ENCODE measurements at regions not wholly inside any gene's neighbourhood (a gene's known extent, or its start where the extent isn't known, plus 50 kb on each side); places are given as distances from the start of the nearest gene placed in this dataset.

GRCh38 chr2:136225950-136226835, 108.2 kb upstream of the CXCR4 start:
- Histone ChIP-seq H3K27ac (ENCODE audit: control insufficient read depth, insufficient read depth) (no peak overlapping the region), H3K4me3 (no peak overlapping the region), H3K27me3 (replicated peaks in 1 of 2; ENCODE audit: control insufficient read depth in 2 of 2, insufficient read depth in 2 of 2, low read length in 1 of 2) (no peaks in the 10 kb centered on the region), H4K20me1 (ENCODE audit: control insufficient read depth, insufficient read depth) (no peaks in the 10 kb centered on the region), H3K79me2 (ENCODE audit: control insufficient read depth, insufficient read depth, low read length) (no peaks in the 10 kb centered on the region), H2AFZ (ENCODE audit: control insufficient read depth, low read depth, low read length) (no peak overlapping the region), H3K4me2 (ENCODE audit: control insufficient read depth, insufficient read depth) (no peak overlapping the region), H3K9me3 (replicated peaks; ENCODE audit: control insufficient read depth, insufficient read depth, low read length) (no peaks in the 10 kb centered on the region), H3K9ac (ENCODE audit: control insufficient read depth, insufficient read depth, low read length) (no peak overlapping the region), H3K4me1 (ENCODE audit: control insufficient read depth, insufficient read depth, low read length) (no peaks in the 10 kb centered on the region; the same call in 1 of the 2 replicates), H3K36me3 (ENCODE audit: control insufficient read depth in 2 of 2, insufficient read depth in 2 of 2, low read length in 1 of 2) (no peaks in the 10 kb centered on the region)
- DNase-seq (ENCODE audit: low read depth, low spot score) (no peak), ATAC-seq (peak; percentile 93), FAIRE-seq (no peak)
- 2% methylated on average over 7 of the region's 7 CpGs for WGBS (ENCODE audit: insufficient coverage, insufficient replicate concordance, low lambda C conversion rate, missing lambda C conversion rate)
- BruUV-seq (replicated peaks) = no TSS peak
- RAD21 ChIA-PET (ENCODE audit: unreplicated experiment) = interaction anchor here (0.6 to 3.5 kb wide), 24 partner anchors 9 to 247 kb away, joined by 3 to 37 read pairs (median 4); no protein-coding TSS in a partner anchor
- intact Hi-C loops (cut with micrococcal nuclease; ENCODE audit: unreplicated experiment) (no loop called here), in situ Hi-C loops (cut with MboI) (no loop called here)
- CTCF ChIA-PET = interaction anchor here (0.8 to 3.5 kb wide), 13 partner anchors 10 to 312 kb away, joined by 3 to 16 read pairs (median 7); no protein-coding TSS in a partner anchor
- SMC1A ChIA-PET (ENCODE audit: uncharacterized antibody, unreplicated experiment) = interaction anchor here (0.6 to 7.2 kb wide), 28 partner anchors 8 to 230 kb away, joined by 3 to 105 read pairs (median 6); no protein-coding TSS in a partner anchor
- POLR2A ChIA-PET = interaction anchor here (0.7 to 3.5 kb wide), 7 partner anchors 8 to 92 kb away, joined by 3 to 39 read pairs (median 3); no protein-coding TSS in a partner anchor
- TF ChIP-seq MLLT1 (IDR thresholded peaks at IDR 0.05) (peak; percentile 87), DPF2 (IDR thresholded peaks at IDR 0.05) (peak; percentile 87), ELK1 (IDR thresholded peaks at IDR 0.05; ENCODE audit: low read depth, low read length) (no peak), LARP7 (IDR thresholded peaks at IDR 0.05) (no peak), YY1 (IDR thresholded peaks at IDR 0.05; ENCODE audit: low read depth, low read length) (no peak), CBX5 (IDR thresholded peaks at IDR 0.05; ENCODE audit: low read depth) (no peak), KDM1A (IDR thresholded peaks at IDR 0.05; ENCODE audit: borderline replicate concordance) (no peak), NFYB (IDR thresholded peaks at IDR 0.05; ENCODE audit: insufficient read depth, low read depth, low read length) (no peak), SPI1 (IDR thresholded peaks at IDR 0.05; ENCODE audit: borderline replicate concordance, insufficient read depth, low read depth, low read length) (no peak), NBN (IDR thresholded peaks at IDR 0.05) (peak; percentile 66; the same call in 1 of the 2 replicates), BHLHE40 (IDR thresholded peaks at IDR 0.05; ENCODE audit: borderline replicate concordance in 1 of 2, low read depth in 2 of 2, low read length in 1 of 2) (peak; percentile 61 to 73; a peak in 2 of 4 replicates), ZZZ3 (IDR thresholded peaks at IDR 0.05; ENCODE audit: control insufficient read depth, insufficient read length, low read depth) (no peak), BRCA1 (IDR thresholded peaks at IDR 0.05; ENCODE audit: low read depth, low read length) (no peak), SIN3A (IDR thresholded peaks at IDR 0.05; ENCODE audit: low read depth, low read length) (no peak), SMC3 (IDR thresholded peaks at IDR 0.05; ENCODE audit: borderline replicate concordance, low read length) (peak; percentile 30; the same call in 1 of the 2 replicates), SREBF1 (IDR thresholded peaks at IDR 0.05; ENCODE audit: low read length) (no peak), ESRRA (IDR thresholded peaks at IDR 0.05; ENCODE audit: low read length) (no peak), MEF2B (IDR thresholded peaks at IDR 0.05; ENCODE audit: partially characterized antibody, poor library complexity, severe bottlenecking) (peak; percentile 59), CTCF (IDR thresholded peaks at IDR 0.05 in 2 of 3, conservative IDR thresholded peaks at IDR 0.05 in 1 of 3; ENCODE audit: control insufficient read depth in 2 of 3, extremely low read depth in 1 of 3, insufficient read depth in 1 of 3, low read depth in 3 of 3, low read length in 3 of 3) (peak in 1 of 3 experiments; percentile 7; a peak in 1 of 6 replicates), TARDBP (IDR thresholded peaks at IDR 0.05; ENCODE audit: borderline replicate concordance) (no peak)

Data from GM12878 (cell line).